CD1c-positive myeloid dendritic cell (primary cell): ENCODE measurements at regions not wholly inside any gene's neighbourhood (a gene's known extent, or its start where the extent isn't known, plus 50 kb on each side); places are given as distances from the start of the nearest gene placed in this dataset.

Experiments used
- DNase-seq: peaks from one replicate; pipeline ENCODE4 v3.0.0-alpha.2; 2016; ENCODE audit errors: extremely low spot score

- no peak for DNase-seq
Measured at GRCh38 chr17:56648321-56648720, 54.8 kb downstream of the NOG start.

- DNase-seq = no peak
Measured at GRCh38 chr17:56648806-56649205, 55.3 kb downstream of the NOG start.

GRCh38 chr17:56652628-56653027, 59.1 kb downstream of the NOG start:
- no peak for DNase-seq

GRCh38 chr17:56653877-56654276, 60.4 kb downstream of the NOG start:
- peak; percentile 64 for DNase-seq

- no peak for DNase-seq
Measured at GRCh38 chr17:56656701-56657327, 63.3 kb downstream of the NOG start.

GRCh38 chr17:56658648-56659047, 65.1 kb downstream of the NOG start:
- no peak for DNase-seq

- no peak for DNase-seq
Measured at GRCh38 chr17:56659622-56660021, 66.1 kb downstream of the NOG start.

GRCh38 chr17:56661906-56662305, 68.4 kb downstream of the NOG start:
- DNase-seq = no peak

- no peak for DNase-seq
Measured at GRCh38 chr17:56665864-56666263, 72.4 kb downstream of the NOG start.

GRCh38 chr17:56667925-56668458, 74.5 kb downstream of the NOG start:
- no peak for DNase-seq

- no peak for DNase-seq
Measured at GRCh38 chr17:56672195-56672594, 78.7 kb downstream of the NOG start.

- no peak for DNase-seq
Measured at GRCh38 chr17:56674401-56674925, 81.0 kb downstream of the NOG start.

- no peak for DNase-seq
Measured at GRCh38 chr17:56675876-56676660, 82.6 kb downstream of the NOG start.

- DNase-seq = no peak
Measured at GRCh38 chr17:56676810-56677209, 83.3 kb downstream of the NOG start.

GRCh38 chr17:56678249-56679114, 85.0 kb downstream of the NOG start:
- DNase-seq = no peak

GRCh38 chr17:56679115-56679776, 85.7 kb downstream of the NOG start:
- DNase-seq = peak; percentile 25

- no peak for DNase-seq
Measured at GRCh38 chr17:56679777-56680422, 86.4 kb downstream of the NOG start.

- DNase-seq = no peak
Measured at GRCh38 chr17:56680676-56681075, 87.2 kb downstream of the NOG start.

GRCh38 chr17:56681561-56682266, 88.2 kb downstream of the NOG start:
- DNase-seq = no peak

GRCh38 chr17:56688151-56688550, 94.7 kb downstream of the NOG start:
- no peak for DNase-seq
